ENCODE measurements at regions not wholly inside any gene's neighbourhood (a gene's known extent, or its start where the extent isn't known, plus 50 kb on each side); places are given as distances from the start of the nearest gene placed in this dataset.
"Not testable (repeated sequence)": the region's sequence is repeated elsewhere in the genome, so short reads cannot be mapped to it uniquely, and the experiment has no call there.

- no peak for DNase-seq
Measured at GRCh38 chr7:3165681-3166580, 122.3 kb upstream of the CARD11 start.

- DNase-seq, result no peak
Measured at GRCh38 chr7:3167551-3167950, 123.9 kb upstream of the CARD11 start.

- no peak for DNase-seq
Measured at GRCh38 chr7:3168370-3168769, 124.7 kb upstream of the CARD11 start.

GRCh38 chr7:3168869-3169268, 125.2 kb upstream of the CARD11 start:
- no peak for DNase-seq

- DNase-seq, result no peak
Measured at GRCh38 chr7:3172768-3173280, 128.2 kb upstream of the SDK1 start.

GRCh38 chr7:3174515-3175284, 126.4 kb upstream of the SDK1 start:
- no peak for DNase-seq

GRCh38 chr7:3175285-3175902, 125.7 kb upstream of the SDK1 start:
- no peak for DNase-seq

- DNase-seq, result no peak
Measured at GRCh38 chr7:3176112-3177000, 124.7 kb upstream of the SDK1 start.

- DNase-seq, result no peak
Measured at GRCh38 chr7:3177271-3177670, 123.8 kb upstream of the SDK1 start.

- no peak for DNase-seq
Measured at GRCh38 chr7:3179456-3179855, 121.6 kb upstream of the SDK1 start.

GRCh38 chr7:3180604-3181003, 120.4 kb upstream of the SDK1 start:
- no peak for DNase-seq

GRCh38 chr7:3182055-3182454, 119.0 kb upstream of the SDK1 start:
- DNase-seq, result not testable (repeated sequence)

- no peak for DNase-seq
Measured at GRCh38 chr7:3187444-3188040, 113.5 kb upstream of the SDK1 start.

- DNase-seq, result no peak
Measured at GRCh38 chr7:3188946-3189345, 112.1 kb upstream of the SDK1 start.

GRCh38 chr7:3191548-3191947, 109.5 kb upstream of the SDK1 start:
- peak; percentile 18 for DNase-seq

- DNase-seq, result no peak
Measured at GRCh38 chr7:3192669-3193068, 108.4 kb upstream of the SDK1 start.

GRCh38 chr7:3193379-3194120, 107.5 kb upstream of the SDK1 start:
- DNase-seq, result no peak

GRCh38 chr7:3194501-3195141, 106.4 kb upstream of the SDK1 start:
- no peak for DNase-seq

GRCh38 chr7:3195160-3195559, 105.9 kb upstream of the SDK1 start:
- no peak for DNase-seq

- DNase-seq, result no peak
Measured at GRCh38 chr7:3196629-3197400, 104.2 kb upstream of the SDK1 start.
